GM18505 (cell line): ENCODE measurements at regions not wholly inside any gene's neighbourhood (a gene's known extent, or its start where the extent isn't known, plus 50 kb on each side); places are given as distances from the start of the nearest gene placed in this dataset.

ENCODE experiments used
- ATAC-seq: cut with Tn5 transposase; IDR thresholded peaks from one replicate; pipeline ENCODE4 v1.9.1; 2021; ENCODE audit not compliant: unreplicated experiment
- POLR2A ChIP-seq: IDR thresholded peaks from 4 replicates; pipeline ENCODE4 v1.6.1; 2011; ENCODE audit warnings: borderline replicate concordance; ENCODE audit not compliant: insufficient read depth, insufficient read length; ENCODE audit errors: extremely low read depth

DNA sequence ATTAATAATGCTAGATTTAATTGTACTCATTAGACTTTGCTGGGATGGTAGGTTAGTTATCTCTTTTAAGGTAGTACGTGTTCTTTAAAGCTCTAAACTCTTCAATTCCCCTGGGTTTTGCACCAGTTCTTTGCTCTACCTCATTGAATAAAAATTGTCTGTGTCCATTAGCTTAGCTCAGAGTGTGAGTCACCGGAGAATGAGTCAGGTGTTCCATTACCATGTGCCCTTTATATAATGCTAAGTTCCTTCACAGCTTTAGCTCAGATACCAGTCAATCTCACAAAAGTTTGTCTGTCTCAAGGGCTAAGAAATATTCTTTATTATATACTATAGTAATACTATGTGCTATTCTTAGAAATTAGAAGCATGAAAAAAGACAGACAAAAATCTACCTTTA lies 339.4 kb downstream of the PRELID2 start:
- ATAC-seq: no peak

DNA sequence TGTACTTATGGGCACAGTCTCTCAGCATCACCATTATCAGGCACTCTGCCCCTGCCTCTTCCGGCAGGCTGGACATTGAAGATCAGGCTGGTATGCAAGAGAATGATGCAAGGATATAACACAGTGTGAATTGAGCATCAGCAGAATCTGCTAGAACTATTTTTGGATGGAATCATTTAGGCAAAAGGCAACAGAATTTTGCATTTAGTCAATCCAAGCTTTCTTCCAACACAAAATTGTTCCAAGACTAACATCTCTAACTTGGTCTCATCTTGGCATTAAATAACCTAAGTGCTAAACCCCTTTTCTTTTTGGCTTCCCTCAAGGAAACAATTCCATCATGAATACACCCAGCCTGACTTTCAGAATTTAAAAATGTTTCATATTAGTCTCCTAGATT lies 339.9 kb downstream of the PRELID2 start:
- ATAC-seq: no peak
- no peak for TF ChIP-seq POLR2A

More for the DNA sequence above, 339.4 kb downstream of the PRELID2 start:
- no peak for TF ChIP-seq POLR2A

DNA sequence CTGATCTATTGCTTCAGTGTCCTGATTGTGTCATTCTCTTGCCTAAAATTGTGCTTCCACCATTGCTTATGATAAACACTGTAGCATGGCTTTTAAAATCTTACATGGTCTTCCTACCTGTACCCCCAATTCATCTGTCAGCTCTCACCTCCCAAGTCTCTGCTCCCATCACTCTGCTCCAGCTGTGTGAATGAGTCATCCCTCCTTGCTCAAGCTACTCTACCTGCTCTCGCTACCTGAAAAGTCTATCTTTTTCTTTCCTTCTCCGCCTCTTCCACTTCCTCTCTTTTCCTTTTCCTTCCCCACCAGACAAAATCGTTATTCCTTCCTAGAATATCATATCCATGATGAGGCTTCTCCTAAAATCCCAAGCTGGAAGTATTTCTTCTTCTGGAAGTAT lies 341.7 kb downstream of the PRELID2 start:
- TF ChIP-seq POLR2A: no peak

DNA sequence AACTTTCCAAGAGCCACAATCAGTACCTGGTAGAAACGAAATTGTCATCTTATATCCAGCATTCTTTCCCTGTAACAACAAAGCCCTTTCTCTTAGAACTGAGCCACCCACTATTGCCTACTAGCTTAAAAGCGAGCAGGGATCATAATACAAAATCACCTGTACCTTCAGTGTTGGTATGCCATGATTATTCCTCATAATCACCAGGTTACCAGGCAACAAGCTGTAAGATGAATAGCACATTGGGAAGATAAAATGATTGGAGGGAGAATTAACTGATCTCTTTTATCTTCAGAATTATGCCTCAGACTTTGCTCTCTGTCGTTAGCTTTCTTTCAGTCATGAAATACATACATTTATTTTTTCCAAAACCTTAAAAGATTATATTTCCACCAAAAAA lies 345.6 kb downstream of the PRELID2 start:
- no peak for TF ChIP-seq POLR2A
- ATAC-seq: no peak

More for the DNA sequence above, 341.7 kb downstream of the PRELID2 start:
- ATAC-seq: no peak

DNA sequence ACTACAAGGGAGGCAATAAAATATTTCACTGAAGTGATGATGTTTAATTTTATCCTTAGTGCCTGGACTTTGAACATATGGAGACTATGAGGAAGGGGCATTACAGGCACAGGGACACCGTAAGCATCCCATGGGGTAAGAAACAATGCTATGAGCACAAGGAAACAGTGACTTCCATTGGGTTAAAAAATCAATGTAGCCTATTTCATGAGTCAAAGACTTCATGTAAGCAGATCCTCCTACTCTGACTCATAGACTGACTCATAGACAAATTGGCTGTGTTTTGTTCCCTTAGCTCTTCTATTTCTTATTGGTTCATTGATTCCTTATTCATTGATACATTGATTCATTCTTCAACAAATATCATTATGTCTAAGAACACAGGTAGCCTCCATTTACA lies 351.0 kb downstream of the PRELID2 start:
- no peak for TF ChIP-seq POLR2A
- no peak for ATAC-seq

DNA sequence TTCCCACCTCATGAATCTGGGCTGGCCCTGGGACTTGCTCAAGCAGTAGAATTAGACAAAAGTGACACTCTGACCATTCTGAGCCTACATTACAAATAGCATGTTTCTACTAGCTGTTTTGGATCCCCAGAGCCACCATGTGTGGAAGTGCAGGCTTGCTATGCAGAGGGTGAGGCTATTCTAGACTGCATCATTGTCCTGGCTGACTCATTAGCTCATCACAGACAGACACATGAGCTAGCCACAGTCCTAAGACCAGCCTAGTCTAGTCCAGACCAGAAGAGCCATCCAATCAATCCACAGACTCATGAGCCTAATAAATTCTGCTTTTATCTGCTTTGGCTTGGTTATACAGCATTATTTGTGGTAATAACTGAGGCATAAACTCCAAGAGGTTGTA lies 351.9 kb downstream of the PRELID2 start:
- no peak for TF ChIP-seq POLR2A
- no peak for ATAC-seq

DNA sequence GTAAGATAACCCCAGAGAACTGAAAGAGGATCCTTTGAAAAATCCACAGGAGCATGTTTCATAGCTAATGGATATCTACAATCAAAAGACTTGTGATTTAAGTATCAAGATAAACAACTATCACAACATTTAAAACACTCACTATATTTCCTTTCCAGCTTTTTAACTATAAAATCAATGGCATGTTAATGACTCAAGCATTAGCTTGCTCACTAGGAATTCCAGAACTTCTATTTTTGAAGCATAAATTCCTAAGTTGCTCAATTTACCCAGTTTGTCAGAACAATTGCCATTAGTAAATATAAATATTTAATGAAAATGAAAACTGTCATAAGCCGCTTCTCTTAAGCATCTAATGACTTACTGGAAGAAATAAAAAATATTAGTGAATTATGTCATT lies 355.3 kb downstream of the PRELID2 start:
- TF ChIP-seq POLR2A: no peak
- ATAC-seq: no peak

DNA sequence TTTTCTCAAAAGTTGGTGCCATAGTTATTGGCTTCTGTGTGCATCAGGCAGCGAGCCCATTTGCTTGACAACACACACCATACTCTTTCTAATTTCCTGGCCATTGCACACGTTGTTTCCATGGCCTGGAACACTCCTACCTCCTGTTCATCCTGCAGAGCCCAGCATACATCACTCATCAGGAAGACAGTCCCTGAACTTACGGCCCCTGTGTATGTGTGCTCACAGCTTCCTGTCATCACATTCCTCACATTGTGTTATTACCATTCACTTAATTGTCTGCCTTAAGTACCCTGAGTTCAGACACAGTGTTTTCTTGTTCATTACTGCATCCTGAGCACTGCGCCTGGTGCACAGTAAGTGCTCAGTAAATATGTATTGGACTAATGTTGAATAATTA lies 355.9 kb downstream of the PRELID2 start:
- ATAC-seq: no peak
- no peak for TF ChIP-seq POLR2A

DNA sequence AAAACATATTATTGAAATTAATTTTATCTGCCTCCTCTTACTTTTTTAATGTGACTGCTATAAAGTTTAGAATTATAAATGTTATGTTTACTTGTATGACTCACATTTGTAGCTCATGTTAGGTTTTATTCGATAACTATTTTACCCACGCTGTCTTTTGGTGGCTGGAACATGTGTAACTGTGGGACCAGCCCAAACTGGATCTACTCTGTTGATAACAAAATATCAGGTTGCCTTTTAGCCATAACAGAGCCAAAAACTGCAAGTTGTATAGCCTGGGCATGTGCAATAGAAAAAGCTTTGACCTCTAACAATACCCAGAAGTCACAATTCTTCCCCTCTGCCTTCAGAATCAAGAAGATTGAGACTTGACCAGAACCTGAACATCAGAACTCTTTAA lies 356.5 kb downstream of the PRELID2 start:
- ATAC-seq: no peak

DNA sequence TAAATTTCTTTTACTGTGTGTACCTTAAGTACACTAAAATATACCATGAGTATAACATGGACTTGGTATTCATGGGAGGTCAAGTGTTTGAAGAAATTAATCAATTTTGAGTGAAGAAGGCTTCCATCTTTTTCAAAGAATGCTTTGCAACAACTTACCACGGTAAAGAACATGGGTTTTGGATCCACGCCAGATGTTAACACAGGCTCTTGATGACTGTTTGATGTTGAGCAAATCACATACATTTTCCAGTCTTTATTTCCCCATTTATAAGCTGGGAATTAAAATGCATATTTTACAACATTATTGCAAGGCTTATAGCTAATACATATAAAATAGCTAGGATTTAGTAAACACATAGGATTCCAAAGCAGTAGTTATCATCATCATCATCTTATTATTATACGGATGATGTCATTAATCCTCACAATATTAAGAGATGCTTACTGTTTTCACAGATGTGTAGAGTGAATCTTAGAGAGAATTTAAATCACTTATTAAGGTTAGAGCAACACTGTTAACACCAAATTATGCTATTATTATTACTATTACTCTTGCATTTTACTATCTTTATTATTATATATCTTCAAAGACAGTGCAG lies 362.0 kb downstream of the PRELID2 start:
- TF ChIP-seq POLR2A: no peak
- ATAC-seq: no peak

More for the DNA sequence above, 356.5 kb downstream of the PRELID2 start:
- no peak for TF ChIP-seq POLR2A

DNA sequence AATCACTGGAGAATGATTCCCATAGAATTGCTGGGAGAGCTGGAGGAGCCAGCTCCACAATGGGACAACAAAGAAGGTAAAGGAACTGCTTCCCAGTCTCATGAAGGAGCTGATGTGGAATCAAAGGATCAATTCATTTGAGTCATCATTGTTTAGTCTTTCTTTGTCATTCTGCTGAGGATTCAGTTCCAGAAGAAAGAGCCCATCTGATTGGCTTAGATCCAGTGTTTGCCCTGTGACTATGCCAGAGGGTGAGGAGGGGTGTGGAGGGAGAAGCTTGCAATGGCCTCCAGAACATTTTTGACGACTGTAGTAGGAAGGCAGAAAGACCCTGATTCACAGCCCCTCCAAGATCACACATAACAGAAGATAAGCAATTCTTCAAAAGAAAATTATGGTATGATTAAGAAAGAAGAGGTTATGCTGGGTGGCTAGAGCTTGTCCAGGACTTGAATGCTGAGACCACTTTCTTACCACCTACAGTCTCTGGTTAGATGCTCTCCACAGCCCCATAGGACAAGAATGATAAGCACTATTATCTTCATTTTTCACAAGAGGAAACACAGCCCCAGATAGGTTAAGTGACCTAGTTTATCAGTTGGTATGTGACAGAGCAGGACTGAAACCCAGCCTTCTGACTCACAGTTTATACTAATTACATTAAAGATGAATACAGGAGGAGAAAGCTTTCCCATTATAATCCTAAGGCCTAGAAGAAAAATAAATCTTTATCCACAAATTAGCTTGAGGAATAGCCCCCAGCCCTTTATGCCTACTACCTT lies 363.1 kb downstream of the PRELID2 start:
- ATAC-seq: no peak
- TF ChIP-seq POLR2A: no peak

DNA sequence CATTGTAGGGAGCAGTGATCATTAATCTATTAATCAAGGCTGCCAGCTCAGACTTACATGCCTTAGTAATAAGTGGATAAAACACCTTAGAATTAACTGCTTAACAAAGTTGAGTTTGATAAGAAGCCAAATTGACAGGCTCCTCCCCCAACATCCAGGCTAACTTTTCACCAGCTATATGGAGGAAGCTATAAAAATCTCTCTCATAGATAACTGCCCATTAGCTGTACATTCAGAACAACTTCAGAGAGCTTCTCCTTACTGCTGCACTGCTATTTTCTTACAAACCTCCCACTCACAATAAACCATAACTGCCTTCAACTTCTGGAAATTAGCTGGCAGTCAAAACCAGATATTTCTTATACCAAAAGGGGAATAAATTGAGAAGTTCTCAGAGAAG lies 364.1 kb downstream of the PRELID2 start:
- TF ChIP-seq POLR2A: no peak
- ATAC-seq: no peak

DNA sequence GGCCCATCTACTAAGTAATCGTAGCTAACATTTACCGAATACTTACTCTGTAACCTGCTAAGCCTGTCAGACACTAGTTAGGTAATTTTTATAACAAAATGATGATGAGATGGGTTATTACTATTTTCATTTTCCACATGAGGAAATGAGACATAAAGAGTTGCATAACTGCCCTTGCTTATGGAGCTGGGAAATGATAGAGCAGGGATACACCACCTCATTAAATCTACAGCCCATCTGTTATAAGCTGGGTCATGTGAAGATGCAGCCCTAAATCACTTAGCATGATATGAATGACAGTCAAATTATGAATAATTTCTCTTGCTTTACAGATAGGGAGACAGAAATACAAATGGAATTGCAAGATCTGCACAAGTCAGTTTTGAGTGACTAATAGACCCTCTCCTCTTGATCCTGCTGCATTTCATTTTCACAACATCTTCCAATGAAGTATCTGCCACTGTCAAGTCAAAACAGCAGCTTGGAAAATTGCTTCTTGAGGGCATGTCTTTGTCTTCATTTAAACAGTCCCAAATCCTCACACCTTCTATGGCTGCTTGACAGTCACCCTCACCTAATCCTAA lies 364.7 kb downstream of the PRELID2 start:
- no peak for TF ChIP-seq POLR2A
- ATAC-seq: no peak

DNA sequence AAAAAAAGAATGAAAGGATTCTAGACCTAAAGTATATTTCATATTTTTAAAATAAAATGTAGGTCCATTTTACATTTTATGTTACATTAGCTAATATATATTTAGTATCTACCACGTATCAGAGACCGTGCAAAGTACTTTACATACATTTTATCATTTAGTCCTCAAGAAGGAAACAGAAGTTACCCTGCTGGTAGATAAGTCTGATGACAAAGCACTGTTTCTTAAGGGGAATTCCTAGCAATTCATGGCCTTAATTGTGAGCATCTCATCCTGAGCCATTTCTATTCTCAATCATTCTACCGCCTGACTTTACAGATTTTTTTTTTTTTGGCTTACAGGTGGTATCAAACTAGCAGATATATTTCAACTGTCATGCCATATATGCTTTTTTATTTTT lies 367.7 kb downstream of the PRELID2 start:
- TF ChIP-seq POLR2A: no peak
- ATAC-seq: no peak

DNA sequence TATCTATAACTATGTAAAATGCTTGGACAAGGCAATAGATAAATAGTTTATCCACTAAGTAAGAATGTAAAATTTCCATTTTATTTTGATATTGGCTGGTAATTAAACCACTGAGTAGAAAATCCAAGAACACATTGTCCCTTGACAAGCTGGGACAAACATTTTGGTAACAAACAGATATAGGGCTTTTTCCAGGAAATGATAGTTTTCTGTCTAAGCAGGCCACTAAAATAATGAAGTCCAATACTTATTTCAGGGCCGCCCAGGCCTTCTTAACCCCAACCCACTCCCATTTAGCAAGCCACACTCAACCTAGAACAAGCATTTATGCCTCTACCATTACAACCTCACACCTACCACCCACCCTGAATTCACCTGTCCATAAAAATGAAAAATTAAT lies 368.6 kb downstream of the PRELID2 start:
- no peak for TF ChIP-seq POLR2A

More for the DNA sequence above, 368.6 kb downstream of the PRELID2 start:
- ATAC-seq: no peak
